HCT116 (cell line): ENCODE measurements at regions not wholly inside any gene's neighbourhood (a gene's known extent, or its start where the extent isn't known, plus 50 kb on each side); places are given as distances from the start of the nearest gene placed in this dataset.

ENCODE experiments used
- POLR2AphosphoS5 ChIP-seq: IDR thresholded peaks from 2 replicates; pipeline ENCODE4 v1.6.1; 2011; ENCODE audit warnings: mild to moderate bottlenecking, low read depth, low read length, moderate library complexity
- SP1 ChIP-seq: IDR thresholded peaks from 2 replicates; pipeline ENCODE4 v1.6.1; 2012; ENCODE audit warnings: low read depth

- TF ChIP-seq POLR2AphosphoS5 (no peak), SP1 (no peak)
Measured at GRCh38 chr12:28855761-28856310, 293.2 kb upstream of the FAR2 start.
